GM21515 (cell line): ENCODE measurements at regions not wholly inside any gene's neighbourhood (a gene's known extent, or its start where the extent isn't known, plus 50 kb on each side); places are given as distances from the start of the nearest gene placed in this dataset.

Experiments
- ATAC-seq: cut with Tn5 transposase; IDR thresholded peaks from one replicate; pipeline ENCODE4 v1.9.1; 2021; ENCODE audit not compliant: unreplicated experiment

- ATAC-seq: no peak
Observed at GRCh38 chr4:37771771-37772170, 54.7 kb upstream of the PGM2 start.

GRCh38 chr4:37770016-37770415 lies 56.5 kb upstream of the PGM2 start:
- no peak for ATAC-seq

DNA sequence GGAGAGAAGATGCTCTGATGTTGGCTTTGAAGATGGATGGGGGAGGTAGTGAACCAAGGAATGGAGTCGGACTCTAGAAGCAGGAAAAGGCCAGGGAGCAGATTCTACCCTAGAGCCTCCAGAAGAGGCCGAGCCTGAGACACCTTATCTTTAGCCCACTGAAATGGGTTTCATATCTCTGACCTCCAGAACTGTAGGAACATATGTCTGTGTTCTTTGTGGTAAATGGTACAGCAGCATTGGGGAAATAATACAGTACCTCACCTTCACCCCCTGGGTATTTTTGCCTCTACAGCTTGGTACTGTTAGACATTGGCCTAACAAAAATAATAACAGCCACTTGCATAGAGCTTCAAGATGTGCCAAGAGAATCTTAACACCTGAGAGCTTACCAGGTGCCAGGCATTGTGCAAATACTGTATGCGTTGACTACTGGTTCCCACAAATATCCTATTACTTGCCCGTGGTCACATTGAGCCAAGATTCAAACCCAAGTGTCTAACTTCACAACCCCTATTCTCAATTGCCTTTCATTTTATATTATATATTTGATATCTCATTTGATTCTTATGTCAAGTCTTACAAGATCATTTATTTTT lies 57.0 kb upstream of the PGM2 start:
- no peak for ATAC-seq

DNA sequence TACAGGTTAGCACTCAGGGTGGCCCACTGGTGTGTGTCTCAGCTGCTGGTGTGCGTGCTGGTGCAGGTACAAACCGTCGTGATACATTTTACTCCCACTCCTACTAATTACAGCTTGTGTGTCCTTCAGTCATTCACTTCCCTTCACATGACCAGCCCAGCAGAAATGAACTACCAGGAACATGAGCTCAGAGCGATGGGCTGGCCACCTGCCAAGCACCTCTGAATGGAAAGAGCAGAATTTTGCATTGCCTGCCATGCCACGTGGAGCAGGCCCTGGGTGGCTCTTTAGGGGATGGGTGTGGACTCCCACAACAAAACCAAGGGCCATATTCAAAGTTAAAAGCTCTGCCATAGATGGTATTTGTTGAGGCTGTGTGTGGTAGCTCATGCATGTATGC lies 58.9 kb upstream of the PGM2 start:
- no peak for ATAC-seq

- no peak for ATAC-seq
Observed at GRCh38 chr4:37767019-37767418, 59.5 kb upstream of the PGM2 start.

- ATAC-seq: no peak
Observed at GRCh38 chr4:37765741-37766140, 60.7 kb upstream of the PGM2 start.

DNA sequence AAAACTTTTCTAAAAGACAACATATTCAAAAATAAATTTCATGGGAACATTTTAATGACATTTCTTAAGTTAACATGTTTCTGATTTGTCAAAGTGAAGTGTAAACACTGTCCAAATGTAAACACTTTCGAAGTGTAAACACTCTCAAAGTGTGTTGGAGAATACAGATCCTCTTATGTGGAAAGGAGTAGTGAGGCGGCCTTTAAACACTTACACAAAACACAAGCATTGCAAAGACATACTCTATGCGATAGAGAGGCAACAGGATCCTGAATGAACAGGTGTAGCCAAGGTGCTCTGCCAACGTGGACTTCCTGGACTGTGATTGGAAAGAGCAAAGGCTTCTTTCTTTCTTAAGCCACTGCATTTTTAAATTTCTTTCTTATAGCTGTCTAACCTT lies 62.7 kb upstream of the PGM2 start:
- ATAC-seq: no peak

- no peak for ATAC-seq
Observed at GRCh38 chr4:37762991-37763368, 63.5 kb upstream of the PGM2 start.

DNA sequence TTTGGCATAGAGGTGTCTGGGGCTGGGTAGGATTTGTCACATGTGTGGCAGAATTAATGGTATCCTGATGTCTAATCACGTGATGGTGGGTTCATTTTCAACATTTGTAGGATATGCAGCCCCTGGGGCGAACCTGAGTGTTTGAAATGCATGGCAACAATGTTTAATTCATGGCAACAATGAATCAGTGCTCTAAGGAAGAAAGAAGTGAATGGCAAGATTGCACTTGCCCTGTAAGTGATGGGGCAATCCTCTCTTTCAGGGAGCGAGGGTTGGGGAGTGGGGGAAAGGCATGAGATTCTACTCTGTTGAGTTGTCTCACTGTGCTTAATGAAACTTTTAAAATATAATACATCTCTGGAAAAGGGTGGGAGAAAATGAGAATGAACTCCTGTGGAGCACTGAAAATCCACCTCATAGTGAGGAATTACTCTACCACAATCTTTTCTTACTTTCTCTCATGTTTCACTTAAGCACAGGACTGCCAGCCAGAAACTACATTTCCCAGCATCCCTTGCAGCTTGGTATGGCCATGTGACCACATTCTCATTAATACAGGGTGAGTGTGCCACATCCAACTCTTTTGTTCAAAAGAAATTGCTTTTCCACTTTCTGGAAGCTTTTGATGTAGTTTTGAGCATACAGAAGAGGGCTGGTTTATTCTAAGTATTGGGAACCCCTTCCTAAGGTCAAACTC lies 64.0 kb upstream of the PGM2 start:
- ATAC-seq: no peak

DNA sequence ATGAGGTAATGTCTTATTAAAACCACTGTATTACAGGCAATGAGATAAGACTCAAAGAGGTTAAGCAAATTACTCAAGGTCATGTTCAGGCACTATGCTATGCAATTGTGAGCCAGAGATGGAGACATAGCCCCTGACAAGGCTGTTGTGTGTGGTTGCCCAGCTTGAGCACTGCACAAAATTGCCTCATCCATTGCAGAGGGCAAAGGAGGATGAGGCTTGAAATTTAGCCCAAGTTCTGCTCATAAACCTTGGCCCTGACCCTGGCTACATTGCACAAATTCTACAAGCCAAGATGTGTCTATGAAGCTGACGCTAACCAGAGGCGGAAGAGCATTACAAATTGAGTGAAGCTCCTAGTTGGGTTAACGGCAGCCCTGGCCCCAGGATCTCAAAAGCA lies 65.6 kb upstream of the PGM2 start:
- ATAC-seq: no peak

GRCh38 chr4:37759833-37760232 lies 66.7 kb upstream of the PGM2 start:
- ATAC-seq: no peak

- no peak for ATAC-seq
Observed at GRCh38 chr4:37758226-37758625, 68.3 kb upstream of the PGM2 start.

DNA sequence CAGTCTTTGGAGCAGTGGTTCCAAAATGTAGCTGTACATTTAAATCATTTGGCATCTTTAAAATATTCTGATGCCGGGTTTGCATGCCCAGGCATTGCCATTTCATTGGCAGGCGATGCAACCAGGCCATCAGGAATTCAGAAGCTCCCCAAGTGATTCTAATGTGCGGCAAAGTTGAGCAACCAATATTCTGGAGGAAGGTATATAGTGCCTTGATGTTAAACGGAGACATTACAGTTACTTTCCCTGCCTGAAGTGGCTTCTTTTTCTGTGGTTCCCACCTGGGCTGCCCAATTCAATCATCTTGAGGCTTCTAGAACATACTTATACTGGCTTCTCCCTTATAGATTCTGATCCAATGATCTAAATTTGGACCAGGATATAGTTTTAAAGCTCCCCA lies 68.7 kb upstream of the PGM2 start:
- no peak for ATAC-seq

DNA sequence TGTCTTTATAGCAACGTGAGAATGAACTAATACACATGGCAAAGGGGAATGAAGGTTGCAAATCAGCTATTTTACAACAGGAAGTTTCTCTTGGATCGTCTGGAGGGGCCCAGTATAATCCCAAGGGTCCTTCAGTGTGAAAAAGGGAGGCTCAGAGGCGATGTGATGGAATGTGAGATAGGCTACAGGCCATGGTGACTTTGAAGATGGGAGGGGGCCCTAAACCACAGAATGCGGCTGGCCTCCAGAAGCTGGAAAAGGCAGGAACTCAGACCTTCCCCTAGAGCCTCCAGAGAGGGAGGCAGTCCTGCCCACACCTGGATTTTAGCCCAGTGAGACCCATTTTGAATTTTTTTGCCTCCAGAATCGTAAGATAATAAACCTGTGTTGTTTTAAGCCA lies 69.4 kb upstream of the PGM2 start:
- ATAC-seq: no peak

GRCh38 chr4:37754410-37755185 lies 68.4 kb upstream of the RELL1 start:
- no peak for ATAC-seq

GRCh38 chr4:37749398-37749988 lies 63.3 kb upstream of the RELL1 start:
- peak; percentile 61 for ATAC-seq

- ATAC-seq: no peak
Observed at GRCh38 chr4:37748485-37748884, 62.3 kb upstream of the RELL1 start.

- ATAC-seq: no peak
Observed at GRCh38 chr4:37747772-37748330, 61.7 kb upstream of the RELL1 start.

- ATAC-seq: peak; percentile 64
Observed at GRCh38 chr4:37746852-37747251, 60.7 kb upstream of the RELL1 start.

- no peak for ATAC-seq
Observed at GRCh38 chr4:37745946-37746345, 59.8 kb upstream of the RELL1 start.

DNA sequence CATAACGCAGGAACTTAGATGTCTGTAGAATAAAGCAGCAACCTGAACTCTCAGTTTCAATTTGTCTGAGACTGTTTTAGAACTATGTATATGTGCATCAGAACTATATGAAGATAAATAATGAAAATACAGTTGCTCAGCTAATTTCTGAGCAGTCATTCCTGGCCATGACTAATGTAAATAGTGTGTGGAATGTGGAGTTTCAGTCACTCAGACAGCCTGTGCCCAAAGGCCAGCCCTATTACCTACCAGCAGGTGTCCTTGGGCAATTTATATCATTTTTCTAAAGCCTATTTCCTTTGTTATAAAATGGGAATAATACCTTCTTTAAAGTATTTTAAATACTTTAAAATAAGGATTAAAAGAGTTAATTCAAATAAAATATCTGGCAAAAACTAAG lies 56.0 kb upstream of the RELL1 start:
- ATAC-seq: no peak

- no peak for ATAC-seq
Observed at GRCh38 chr4:37741564-37741963, 55.4 kb upstream of the RELL1 start.
